ENCODE measurements at regions not wholly inside any gene's neighbourhood (a gene's known extent, or its start where the extent isn't known, plus 50 kb on each side); places are given as distances from the start of the nearest gene placed in this dataset.
"Not testable (repeated sequence)": the region's sequence is repeated elsewhere in the genome, so short reads cannot be mapped to it uniquely, and the experiment has no call there.

GRCh38 chr4:144799486-144799885 is 153.5 kb downstream of the HHIP start:
- DNase-seq (ENCODE audit: low read depth in 2 of 3, low spot score in 2 of 3), result no peak

GRCh38 chr4:144801731-144802130 is 155.8 kb downstream of the HHIP start:
- DNase-seq (ENCODE audit: low read depth in 2 of 3, low spot score in 2 of 3), result no peak

- DNase-seq (ENCODE audit: low read depth in 2 of 3, low spot score in 2 of 3), result no peak
Observed at GRCh38 chr4:144808034-144808433, 162.1 kb downstream of the HHIP start.

GRCh38 chr4:144809056-144809640 is 163.2 kb downstream of the HHIP start:
- DNase-seq (ENCODE audit: low read depth in 2 of 3, low spot score in 2 of 3), result no peak

- DNase-seq (ENCODE audit: low read depth in 2 of 3, low spot score in 2 of 3), result no peak
Observed at GRCh38 chr4:144816668-144817067, 170.7 kb downstream of the HHIP start.

GRCh38 chr4:144817081-144817480 is 171.1 kb downstream of the HHIP start:
- DNase-seq (ENCODE audit: low read depth in 2 of 3, low spot score in 2 of 3), result no peak

- DNase-seq (ENCODE audit: low read depth in 2 of 3, low spot score in 2 of 3), result no peak
Observed at GRCh38 chr4:144818136-144818535, 172.2 kb downstream of the HHIP start.

GRCh38 chr4:144819591-144819990 is 173.6 kb downstream of the HHIP start:
- DNase-seq (ENCODE audit: low read depth in 2 of 3, low spot score in 2 of 3), result no peak

- DNase-seq (ENCODE audit: low read depth in 2 of 3, low spot score in 2 of 3), result no peak
Observed at GRCh38 chr4:144820011-144820727, 174.2 kb downstream of the HHIP start.

GRCh38 chr4:144820728-144821085 is 174.8 kb downstream of the HHIP start:
- no peak for DNase-seq (ENCODE audit: low read depth in 2 of 3, low spot score in 2 of 3)

- DNase-seq (ENCODE audit: low read depth in 2 of 3, low spot score in 2 of 3), result no peak
Observed at GRCh38 chr4:144831971-144832370, 186.0 kb downstream of the HHIP start.

GRCh38 chr4:144845411-144845810 is 199.5 kb downstream of the HHIP start:
- no peak for DNase-seq (ENCODE audit: low read depth in 2 of 3, low spot score in 2 of 3)

GRCh38 chr4:144851948-144852347 is 206.0 kb downstream of the HHIP start:
- DNase-seq (ENCODE audit: low read depth in 2 of 3, low spot score in 2 of 3), result no peak

- DNase-seq (ENCODE audit: low read depth in 2 of 3, low spot score in 2 of 3), result no peak
Observed at GRCh38 chr4:144861471-144861870, 215.5 kb downstream of the HHIP start.

- no peak for DNase-seq (ENCODE audit: low read depth in 2 of 3, low spot score in 2 of 3)
Observed at GRCh38 chr4:144862210-144862609, 216.3 kb downstream of the HHIP start.

GRCh38 chr4:144864891-144865290 is 218.9 kb downstream of the HHIP start:
- DNase-seq (ENCODE audit: low read depth in 2 of 3, low spot score in 2 of 3), result not testable (repeated sequence)

GRCh38 chr4:144868309-144868708 is 222.4 kb downstream of the HHIP start:
- DNase-seq (ENCODE audit: low read depth in 2 of 3, low spot score in 2 of 3), result no peak

- no peak for DNase-seq (ENCODE audit: low read depth in 2 of 3, low spot score in 2 of 3)
Observed at GRCh38 chr4:144872508-144873225, 225.3 kb downstream of the ANAPC10 start.

- DNase-seq (ENCODE audit: low read depth in 2 of 3, low spot score in 2 of 3), result no peak
Observed at GRCh38 chr4:144873226-144873990, 224.6 kb downstream of the ANAPC10 start.

- DNase-seq (ENCODE audit: low read depth in 2 of 3, low spot score in 2 of 3), result peak in 2 of 3 donors; percentile 42 to 74
Observed at GRCh38 chr4:144894573-144894972, 203.4 kb downstream of the ANAPC10 start.

- DNase-seq (ENCODE audit: low read depth in 2 of 3, low spot score in 2 of 3), result no peak
Observed at GRCh38 chr4:144899393-144899792, 198.6 kb downstream of the ANAPC10 start.
